ENCODE measurements at regions not wholly inside any gene's neighbourhood (a gene's known extent, or its start where the extent isn't known, plus 50 kb on each side); places are given as distances from the start of the nearest gene placed in this dataset.
"Not testable (repeated sequence)": the region's sequence is repeated elsewhere in the genome, so short reads cannot be mapped to it uniquely, and the experiment has no call there.

DNA sequence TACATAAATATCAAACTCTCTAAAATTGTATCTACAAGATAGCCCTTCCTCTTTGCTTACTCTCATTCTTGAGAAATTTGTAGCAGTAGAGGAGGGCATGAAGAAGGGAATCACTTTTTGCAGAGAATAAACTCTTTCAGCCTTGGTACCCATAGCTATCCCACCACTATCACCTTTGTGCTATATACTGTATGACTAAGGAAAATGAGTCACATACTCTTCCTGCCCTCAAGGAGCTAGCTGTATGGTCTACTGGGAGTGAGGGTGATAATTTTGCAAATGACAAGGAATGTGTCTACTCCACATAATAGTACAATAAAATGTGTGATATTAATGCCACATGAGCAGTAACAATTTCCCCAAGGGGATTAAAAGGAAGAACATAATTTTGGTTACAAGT is 184.6 kb upstream of the WSB1 start:
- no peak overlapping the region for H3K27ac ChIP-seq (ENCODE audit: low read depth, low read length)
- H3K9ac ChIP-seq (ENCODE audit: low read length): no peak overlapping the region
- no peak overlapping the region for H3K4me3 ChIP-seq (ENCODE audit: low read length)
- no peaks in the 10 kb centered on the region for H3K27me3 ChIP-seq (ENCODE audit: control insufficient read depth, insufficient read depth, low read length)
- no peaks in the 10 kb centered on the region for H3K36me3 ChIP-seq (ENCODE audit: control insufficient read depth, insufficient read depth, low read length)
- no peaks in the 10 kb centered on the region for H3K4me1 ChIP-seq (ENCODE audit: control insufficient read depth, insufficient read depth, low read length)

DNA sequence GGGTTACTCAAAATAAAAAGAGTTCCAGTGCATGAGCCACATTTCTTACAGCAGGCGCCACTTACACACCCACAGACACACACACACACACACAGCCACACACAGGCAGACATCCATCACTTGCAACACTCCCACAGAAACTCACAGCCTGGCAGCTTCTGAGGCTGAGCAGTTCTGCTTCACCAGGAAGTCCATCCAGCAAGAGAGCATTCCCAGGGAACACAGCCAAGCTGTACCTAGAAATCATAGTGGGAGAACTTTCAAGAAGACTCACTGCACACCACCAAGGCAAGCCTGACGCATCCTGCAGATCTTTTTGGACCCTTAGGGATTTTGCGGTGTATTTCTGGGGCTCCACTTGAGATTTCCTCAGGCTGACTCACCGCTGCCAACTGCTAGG is 140.9 kb upstream of the WSB1 start:
- H3K4me3 ChIP-seq (ENCODE audit: low read length): no peak overlapping the region
- no peaks in the 10 kb centered on the region for H3K4me1 ChIP-seq (ENCODE audit: control insufficient read depth, insufficient read depth, low read length)
- no peak overlapping the region for H3K9ac ChIP-seq (ENCODE audit: low read length)
- no peaks in the 10 kb centered on the region for H3K27me3 ChIP-seq (ENCODE audit: control insufficient read depth, insufficient read depth, low read length)
- no peaks in the 10 kb centered on the region for H3K36me3 ChIP-seq (ENCODE audit: control insufficient read depth, insufficient read depth, low read length)
- H3K27ac ChIP-seq (ENCODE audit: low read depth, low read length): no peak overlapping the region

DNA sequence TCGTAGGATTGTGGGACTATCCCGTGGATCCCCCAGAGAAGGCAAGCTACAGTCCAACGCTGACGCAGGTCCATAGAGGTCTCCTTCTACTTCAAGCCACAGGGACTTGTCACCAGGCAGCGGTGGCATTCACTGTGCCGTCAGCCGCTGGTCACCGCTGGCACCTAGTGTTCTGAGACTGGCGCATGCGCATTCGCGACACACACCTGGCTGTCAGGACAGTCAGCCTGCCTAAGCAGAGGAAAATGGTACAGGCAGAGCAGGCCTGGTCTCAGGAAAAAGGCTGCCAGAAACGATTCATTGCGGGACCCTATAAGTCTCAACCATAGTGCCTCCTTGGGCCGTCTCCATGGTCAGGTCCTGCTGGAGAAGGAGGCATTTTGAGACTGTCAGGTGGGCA is 138.0 kb upstream of the WSB1 start:
- no peak overlapping the region for H3K9ac ChIP-seq (ENCODE audit: low read length)

GRCh38 chr17:27157297-27157696 is 136.6 kb upstream of the WSB1 start:
- Histone ChIP-seq H3K9ac (ENCODE audit: low read length) (no peak overlapping the region), H3K36me3 (ENCODE audit: control insufficient read depth, insufficient read depth, low read length) (no peaks in the 10 kb centered on the region), H3K4me3 (ENCODE audit: low read length) (no peak overlapping the region), H3K4me1 (ENCODE audit: control insufficient read depth, insufficient read depth, low read length) (no peaks in the 10 kb centered on the region), H3K27me3 (ENCODE audit: control insufficient read depth, insufficient read depth, low read length) (no peaks in the 10 kb centered on the region), H3K27ac (ENCODE audit: low read depth, low read length) (no peak overlapping the region)

More for the DNA sequence above, 138.0 kb upstream of the WSB1 start:
- Histone ChIP-seq H3K36me3 (ENCODE audit: control insufficient read depth, insufficient read depth, low read length) (no peaks in the 10 kb centered on the region), H3K27ac (ENCODE audit: low read depth, low read length) (no peak overlapping the region), H3K27me3 (ENCODE audit: control insufficient read depth, insufficient read depth, low read length) (no peaks in the 10 kb centered on the region), H3K4me1 (ENCODE audit: control insufficient read depth, insufficient read depth, low read length) (no peaks in the 10 kb centered on the region), H3K4me3 (ENCODE audit: low read length) (no peak overlapping the region)

- Histone ChIP-seq H3K4me1 (ENCODE audit: control insufficient read depth, insufficient read depth, low read length) (no peaks in the 10 kb centered on the region), H3K27me3 (ENCODE audit: control insufficient read depth, insufficient read depth, low read length) (no peaks in the 10 kb centered on the region), H3K4me3 (ENCODE audit: low read length) (no peak overlapping the region), H3K27ac (ENCODE audit: low read depth, low read length) (no peak overlapping the region), H3K36me3 (ENCODE audit: control insufficient read depth, insufficient read depth, low read length) (no peaks in the 10 kb centered on the region), H3K9ac (ENCODE audit: low read length) (no peak overlapping the region)
Measured at GRCh38 chr17:27157898-27158297, 136.0 kb upstream of the WSB1 start.

GRCh38 chr17:27158382-27158781 is 135.5 kb upstream of the WSB1 start:
- H3K9ac ChIP-seq (ENCODE audit: low read length): no peak overlapping the region
- no peaks in the 10 kb centered on the region for H3K36me3 ChIP-seq (ENCODE audit: control insufficient read depth, insufficient read depth, low read length)
- no peaks in the 10 kb centered on the region for H3K27me3 ChIP-seq (ENCODE audit: control insufficient read depth, insufficient read depth, low read length)
- no peak overlapping the region for H3K27ac ChIP-seq (ENCODE audit: low read depth, low read length)
- H3K4me3 ChIP-seq (ENCODE audit: low read length): no peak overlapping the region
- no peaks in the 10 kb centered on the region for H3K4me1 ChIP-seq (ENCODE audit: control insufficient read depth, insufficient read depth, low read length)

GRCh38 chr17:27180322-27180721 is 113.6 kb upstream of the WSB1 start:
- Histone ChIP-seq H3K36me3 (ENCODE audit: control insufficient read depth, insufficient read depth, low read length) (no peaks in the 10 kb centered on the region), H3K27me3 (ENCODE audit: control insufficient read depth, insufficient read depth, low read length) (no peaks in the 10 kb centered on the region)

GRCh38 chr17:27181379-27181925 is 112.5 kb upstream of the WSB1 start:
- H3K27ac ChIP-seq (ENCODE audit: low read depth, low read length); H3K4me3 ChIP-seq (ENCODE audit: low read length); H3K27me3 ChIP-seq (ENCODE audit: control insufficient read depth, insufficient read depth, low read length); H3K4me1 ChIP-seq (ENCODE audit: control insufficient read depth, insufficient read depth, low read length); H3K9ac ChIP-seq (ENCODE audit: low read length); H3K36me3 ChIP-seq (ENCODE audit: control insufficient read depth, insufficient read depth, low read length): not testable (repeated sequence)

More at GRCh38 chr17:27180322-27180721, 113.6 kb upstream of the WSB1 start:
- H3K9ac ChIP-seq (ENCODE audit: low read length): no peak overlapping the region
- H3K4me1 ChIP-seq (ENCODE audit: control insufficient read depth, insufficient read depth, low read length): no peaks in the 10 kb centered on the region
- no peak overlapping the region for H3K4me3 ChIP-seq (ENCODE audit: low read length)
- H3K27ac ChIP-seq (ENCODE audit: low read depth, low read length): no peak overlapping the region

GRCh38 chr17:27181935-27182334 is 112.0 kb upstream of the WSB1 start:
- no peaks in the 10 kb centered on the region for H3K36me3 ChIP-seq (ENCODE audit: control insufficient read depth, insufficient read depth, low read length)
- no peaks in the 10 kb centered on the region for H3K4me1 ChIP-seq (ENCODE audit: control insufficient read depth, insufficient read depth, low read length)
- H3K27ac ChIP-seq (ENCODE audit: low read depth, low read length): no peak overlapping the region
- no peak overlapping the region for H3K9ac ChIP-seq (ENCODE audit: low read length)
- H3K27me3 ChIP-seq (ENCODE audit: control insufficient read depth, insufficient read depth, low read length): no peaks in the 10 kb centered on the region
- H3K4me3 ChIP-seq (ENCODE audit: low read length): no peak overlapping the region

DNA sequence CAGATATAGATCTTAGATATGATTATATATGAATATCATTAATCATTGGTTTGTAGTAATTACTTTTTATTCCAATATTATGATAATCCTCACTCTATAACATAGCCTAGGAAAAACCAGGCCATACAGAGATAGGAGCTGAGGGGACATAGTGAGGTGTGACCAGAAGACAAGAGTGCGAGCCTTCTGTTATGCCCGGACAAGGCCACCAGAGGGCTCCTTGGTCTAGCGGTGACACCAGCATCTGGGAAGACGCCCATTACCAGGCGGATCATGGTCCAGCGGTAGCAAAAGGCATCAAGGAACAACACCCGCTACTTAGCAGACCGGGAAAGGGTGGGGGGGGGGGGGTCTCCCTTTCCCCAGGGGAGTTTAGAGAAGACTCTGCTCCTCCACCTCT is 96.4 kb upstream of the WSB1 start:
- H3K36me3 ChIP-seq (ENCODE audit: control insufficient read depth, insufficient read depth, low read length); H3K9ac ChIP-seq (ENCODE audit: low read length); H3K27me3 ChIP-seq (ENCODE audit: control insufficient read depth, insufficient read depth, low read length); H3K27ac ChIP-seq (ENCODE audit: low read depth, low read length); H3K4me1 ChIP-seq (ENCODE audit: control insufficient read depth, insufficient read depth, low read length); H3K4me3 ChIP-seq (ENCODE audit: low read length): not testable (repeated sequence)

- Histone ChIP-seq H3K36me3 (ENCODE audit: control insufficient read depth, insufficient read depth, low read length) (no peaks in the 10 kb centered on the region), H3K9ac (ENCODE audit: low read length) (no peak overlapping the region), H3K27me3 (ENCODE audit: control insufficient read depth, insufficient read depth, low read length) (no peaks in the 10 kb centered on the region), H3K27ac (ENCODE audit: low read depth, low read length) (no peak overlapping the region), H3K4me3 (ENCODE audit: low read length) (no peak overlapping the region), H3K4me1 (ENCODE audit: control insufficient read depth, insufficient read depth, low read length) (no peaks in the 10 kb centered on the region)
Measured at GRCh38 chr17:27199948-27200347, 94.0 kb upstream of the WSB1 start.

DNA sequence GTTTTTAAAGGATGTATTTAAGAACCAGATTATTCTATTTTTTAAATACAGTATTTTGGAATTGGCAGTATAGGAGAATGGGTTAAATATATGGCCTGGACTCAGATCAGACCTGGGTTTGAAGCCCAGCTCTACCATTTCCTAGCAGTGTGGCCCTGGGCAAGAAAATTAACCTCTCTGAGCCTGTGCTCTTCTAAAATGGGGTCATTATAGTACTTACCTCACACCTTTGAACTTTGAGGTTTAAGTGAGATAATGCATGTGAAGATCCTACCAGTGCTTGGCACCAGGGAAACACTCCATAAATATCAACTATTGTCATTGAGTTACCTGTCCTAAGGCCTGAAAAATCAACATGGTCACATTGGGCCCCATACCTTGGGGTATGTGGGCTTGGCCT is 93.4 kb upstream of the WSB1 start:
- Histone ChIP-seq H3K4me3 (ENCODE audit: low read length) (no peak overlapping the region), H3K27ac (ENCODE audit: low read depth, low read length) (no peak overlapping the region), H3K36me3 (ENCODE audit: control insufficient read depth, insufficient read depth, low read length) (no peaks in the 10 kb centered on the region), H3K27me3 (ENCODE audit: control insufficient read depth, insufficient read depth, low read length) (no peaks in the 10 kb centered on the region), H3K9ac (ENCODE audit: low read length) (no peak overlapping the region), H3K4me1 (ENCODE audit: control insufficient read depth, insufficient read depth, low read length) (no peaks in the 10 kb centered on the region)

DNA sequence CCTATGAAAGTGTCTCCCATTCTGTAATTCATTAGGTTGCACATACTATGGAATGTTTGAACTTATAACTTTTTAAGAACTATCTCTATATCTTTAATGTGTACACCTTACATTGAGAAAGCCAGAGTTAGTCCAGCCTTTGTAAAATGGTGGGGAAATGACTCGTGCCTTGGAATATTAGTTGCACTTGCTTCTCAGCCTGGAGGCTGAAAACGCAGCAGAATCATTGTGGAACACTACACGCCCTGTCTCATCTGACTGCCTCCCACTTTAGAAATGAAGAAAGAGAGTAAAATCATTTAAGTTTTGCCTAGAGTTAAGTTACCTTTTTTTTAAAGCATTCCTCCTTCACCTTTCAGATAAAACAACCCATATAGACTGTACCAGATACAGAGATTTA is 90.7 kb upstream of the WSB1 start:
- no peaks in the 10 kb centered on the region for H3K36me3 ChIP-seq (ENCODE audit: control insufficient read depth, insufficient read depth, low read length)
- H3K4me3 ChIP-seq (ENCODE audit: low read length): no peak overlapping the region
- H3K27ac ChIP-seq (ENCODE audit: low read depth, low read length): no peak overlapping the region
- H3K27me3 ChIP-seq (ENCODE audit: control insufficient read depth, insufficient read depth, low read length): no peaks in the 10 kb centered on the region
- no peak overlapping the region for H3K9ac ChIP-seq (ENCODE audit: low read length)
- no peaks in the 10 kb centered on the region for H3K4me1 ChIP-seq (ENCODE audit: control insufficient read depth, insufficient read depth, low read length)
